HepG2 (cell line): ENCODE measurements at regions not wholly inside any gene's neighbourhood (a gene's known extent, or its start where the extent isn't known, plus 50 kb on each side); places are given as distances from the start of the nearest gene placed in this dataset.

Source experiments
- ATAC-seq: fragments of 200-7000 bp; cut with Tn5 transposase; 3 replicates; pipeline ENCODE4 v1.9.1; 2020; ENCODE audit warnings: mild to moderate bottlenecking, moderate library complexity
- BruUV-seq: library from RNA; stranded (reverse); fragments of 400-500 nt; replicated peaks from 2 replicates; lab custom pipeline; 2021; lab: Mats Ljungman, UMichigan
- CTCF ChIA-PET: fragments of 300-600 bp; formaldehyde crosslinking; extraction: SDS; loops from one replicate; lab custom pipeline; 2021; ENCODE audit warnings: low total read pairs, inconsistent platforms, low intra/inter-chr PET ratio; lab: Yijun Ruan, JAX
- POLR2A ChIA-PET: fragments of 350-600 bp; sonication (Branson Sonifier 250); formaldehyde crosslinking; loops from one replicate; lab custom pipeline; 2020; ENCODE audit warnings: antibody characterized with exemption, inconsistent platforms; lab: Yijun Ruan, JAX
- DNase-seq: peaks from one replicate; pipeline ENCODE4 v3.0.0-alpha.2; 2015; ENCODE audit warnings: low spot score
- FAIRE-seq: peaks from 3 replicates; lab custom pipeline; 2011; peaks lifted over from hg19 to GRCh38; lab: Jason Lieb, UNC
- H2AFZ ChIP-seq: one replicate; pipeline ENCODE4 v1.6.1; 2011; ENCODE audit warnings: low read length, inconsistent platforms
- H3K27ac ChIP-seq: fragments of 300-600 bp; 3 replicates; pipeline ENCODE4 v1.8.0; 2011; ENCODE audit warnings: mixed run types, mild to moderate bottlenecking, mixed read lengths, low read length, inconsistent platforms; ENCODE audit not compliant: insufficient read depth; ENCODE audit errors: extremely low read length
- H3K27me3 ChIP-seq, 2 experiments: fragments of 200-600 bp in 1 of 2; 2 replicates in 1 of 2; 3 replicates in 1 of 2; pipeline versions ENCODE4 v1.6.0 to v1.8.0; 2011; ENCODE audit warnings: low read length in 2 of 2, mild to moderate bottlenecking in 2 of 2, moderate library complexity in 2 of 2, inconsistent platforms in 1 of 2; ENCODE audit not compliant: insufficient read depth in 2 of 2, control insufficient read depth in 1 of 2
- H3K36me3 ChIP-seq, 2 experiments: fragments of 200-600 bp in 1 of 2; replicated peaks in 1 of 2; 2 replicates in 1 of 2; 3 replicates in 1 of 2; pipeline versions ENCODE4 v1.5.1 to v1.8.0; 2011; ENCODE audit warnings: low read length in 2 of 2, inconsistent platforms in 1 of 2; ENCODE audit not compliant: insufficient read depth in 2 of 2, control insufficient read depth in 1 of 2
- H3K4me1 ChIP-seq: 2 replicates; pipeline ENCODE4 v1.5.1; 2012; ENCODE audit warnings: low read length, inconsistent platforms; ENCODE audit not compliant: insufficient read depth
- H3K4me2 ChIP-seq: 2 replicates; pipeline ENCODE4 v1.6.0; 2011; ENCODE audit warnings: low read depth, low read length, inconsistent platforms
- H3K4me3 ChIP-seq, 3 experiments: fragments of 200-600 bp in 1 of 3; sonication (generic), shearing (Covaris generic) in 1 of 3; replicated peaks in 1 of 3; 2 replicates each; pipeline ENCODE4 v1.5.1; 2011 to 2016; ENCODE audit warnings: low read length in 3 of 3, inconsistent platforms in 2 of 3, low read depth in 2 of 3, mild to moderate bottlenecking in 2 of 3, control low read depth in 1 of 3, mixed read lengths in 1 of 3; ENCODE audit not compliant: insufficient read depth in 1 of 3
- H3K79me2 ChIP-seq: one replicate; pipeline ENCODE4 v1.6.1; 2011; ENCODE audit warnings: low read length, inconsistent platforms; ENCODE audit not compliant: insufficient read depth
- H3K9ac ChIP-seq: 2 replicates; pipeline ENCODE4 v1.6.0; 2011; ENCODE audit warnings: mild to moderate bottlenecking, low read depth, low read length, inconsistent platforms; ENCODE audit not compliant: insufficient read depth
- H3K9me3 ChIP-seq: 2 replicates; pipeline ENCODE4 v1.5.1; 2012; ENCODE audit warnings: mild to moderate bottlenecking, low read length
- H4K20me1 ChIP-seq: 2 replicates; pipeline ENCODE4 v1.6.0; 2011; ENCODE audit warnings: inconsistent platforms, mild to moderate bottlenecking, low read length, moderate library complexity; ENCODE audit not compliant: insufficient read depth
- EED ChIP-seq: sonication (generic); formaldehyde crosslinking; IDR thresholded peaks from 2 replicates; pipeline ENCODE4 v1.5.0; 2020; ENCODE audit warnings: mild to moderate bottlenecking, missing genetic modification reagents
- GTF3A ChIP-seq: sonication (generic); formaldehyde crosslinking; conservative IDR thresholded peaks from 2 replicates; pipeline ENCODE4 v1.4.0; 2020; ENCODE audit warnings: mild to moderate bottlenecking, missing genetic modification reagents
- HNRNPL ChIP-seq: fragments of 200-400 bp; formaldehyde crosslinking; IDR thresholded peaks from 2 replicates; pipeline ENCODE4 v1.6.1; 2017; ENCODE audit warnings: mild to moderate bottlenecking, low read depth, low read length
- HOXA9 ChIP-seq: sonication (generic); formaldehyde crosslinking; IDR thresholded peaks from 2 replicates; pipeline ENCODE4 v1.8.1; 2022; ENCODE audit warnings: missing genetic modification reagents, mild to moderate bottlenecking, moderate library complexity, borderline replicate concordance
- MBD4 ChIP-seq: IDR thresholded peaks from 2 replicates; pipeline ENCODE4 v1.6.1; 2012; ENCODE audit warnings: low read length, inconsistent platforms, borderline replicate concordance
- PHB2 ChIP-seq: fragments of 450-650 bp; IDR thresholded peaks from 2 replicates; pipeline ENCODE4 v1.6.1; 2018; ENCODE audit not compliant: partially characterized antibody
- RXRB ChIP-seq: IDR thresholded peaks from 2 replicates; pipeline ENCODE4 v1.6.1; 2016; ENCODE audit warnings: borderline replicate concordance, missing genetic modification reagents, missing compliant biosample characterization
- SUZ12 ChIP-seq: fragments of 150-350 bp; IDR thresholded peaks from 2 replicates; pipeline ENCODE4 v1.6.1; 2014; ENCODE audit warnings: low read depth, low read length
- TBX3 ChIP-seq: fragments of 450-650 bp; IDR thresholded peaks from 2 replicates; pipeline ENCODE4 v1.6.1; 2017; ENCODE audit warnings: antibody characterized with exemption, mild to moderate bottlenecking, inconsistent platforms, borderline replicate concordance
- ZHX1 ChIP-seq: sonication (generic); formaldehyde crosslinking; IDR thresholded peaks from 2 replicates; pipeline ENCODE4 v1.8.1; 2022; ENCODE audit warnings: low read depth, mild to moderate bottlenecking, missing genetic modification reagents
- ZNF143 ChIP-seq: sonication (generic); formaldehyde crosslinking; IDR thresholded peaks from 2 replicates; pipeline ENCODE4 v1.4.0; 2020; ENCODE audit warnings: missing genetic modification reagents
- ZNF326 ChIP-seq: sonication (generic); formaldehyde crosslinking; IDR thresholded peaks from 2 replicates; pipeline ENCODE4 v1.4.0; 2020; ENCODE audit warnings: missing genetic modification reagents, borderline replicate concordance
- ZNF350 ChIP-seq: sonication (generic); formaldehyde crosslinking; IDR thresholded peaks from 2 replicates; pipeline ENCODE4 v1.4.0; 2020; ENCODE audit warnings: mild to moderate bottlenecking, low read depth, missing genetic modification reagents, borderline replicate concordance
- ZNF800 ChIP-seq: sonication (generic); formaldehyde crosslinking; IDR thresholded peaks from 2 replicates; pipeline ENCODE4 v1.4.0; 2020; ENCODE audit warnings: missing genetic modification reagents
- ZUFSP ChIP-seq: sonication (generic); formaldehyde crosslinking; IDR thresholded peaks from 2 replicates; pipeline ENCODE4 v1.9.0; 2021; ENCODE audit warnings: missing genetic modification reagents, mild to moderate bottlenecking, borderline replicate concordance
- WGBS: methylation state at CpG from one replicate; pipeline ENCODE4 v1.1.6; 2017; ENCODE audit warnings: low lambda C conversion rate; 5-methylcytosine and 5-hydroxymethylcytosine counted together
- in situ Hi-C: cut with HindIII; loops from 2 replicates; pipeline ENCODE4 v1.10.0; 2017; ENCODE audit warnings: low pct_unique_long_range_greater_than_20kb; ENCODE audit not compliant: extremely low pct_ligation_motif_present
- intact Hi-C: fragments of 100-400 bp; cut with micrococcal nuclease; formaldehyde crosslinking; loops from one replicate; pipeline ENCODE4 v1.10.0; 2022; ENCODE audit not compliant: unreplicated experiment

GRCh38 chr16:80104401-80104800, 436.4 kb upstream of the DYNLRB2 start:
- no TSS peak for BruUV-seq
- Histone ChIP-seq H2AFZ (no peak overlapping the region), H3K4me3 (no peak overlapping the region), H3K79me2 (no peaks in the 10 kb centered on the region), H3K4me1 (no peaks in the 10 kb centered on the region), H3K4me2 (no peak overlapping the region), H3K36me3 (no peaks in the 10 kb centered on the region), H3K9ac (no peak overlapping the region), H3K27ac (no peak overlapping the region), H3K9me3 (no peaks in the 10 kb centered on the region), H4K20me1 (no peaks in the 10 kb centered on the region), H3K27me3 (no peaks in the 10 kb centered on the region)
- intact Hi-C loops (no loop called here), in situ Hi-C loops (no loop called here)
- 90% methylated on average over 3 of the region's 3 CpGs for WGBS
- ChIA-PET POLR2A (no interaction called here), CTCF (no interaction called here)
- no peak for ATAC-seq
- no peak for FAIRE-seq
- DNase-seq = no peak
- no peak for TF ChIP-seq GTF3A (CRISPR knock-in tag)
- TF ChIP-seq ZNF350 (CRISPR knock-in tag) = no peak
- TF ChIP-seq ZHX1 (CRISPR knock-in tag) = no peak
- TF ChIP-seq MBD4 = no peak
- no peak for TF ChIP-seq HNRNPL
- no peak for TF ChIP-seq RXRB (CRISPR knock-in tag)
- no peak for TF ChIP-seq ZUFSP
- TF ChIP-seq TBX3 = no peak
- TF ChIP-seq ZNF800 (CRISPR knock-in tag) = no peak
- no peak for TF ChIP-seq ZNF326 (CRISPR knock-in tag)
- TF ChIP-seq SUZ12 = no peak
- TF ChIP-seq HOXA9 (CRISPR knock-in tag) = no peak
- TF ChIP-seq ZNF143 = no peak
- no peak for TF ChIP-seq PHB2
- TF ChIP-seq EED (CRISPR knock-in tag) = no peak
